Tibial nerve (tissue), 4 donors: ENCODE measurements at regions not wholly inside any gene's neighbourhood (a gene's known extent, or its start where the extent isn't known, plus 50 kb on each side); places are given as distances from the start of the nearest gene placed in this dataset.

Source experiments
- DNase-seq, 2 donors: peaks; one replicate each; pipeline ENCODE4 v3.0.0-alpha.2; 2019; ENCODE audit warnings: low spot score in 2 of 2
- H3K27ac ChIP-seq, 4 donors: fragments of 200-600 bp; sonication (generic) in 3 of 4; one replicate each; pipeline ENCODE4 v1.5.1; 2017 to 2019; ENCODE audit warnings: mild to moderate bottlenecking in 1 of 4
- H3K27me3 ChIP-seq, 2 donors: fragments of 200-600 bp; sonication (generic) in 1 of 2; one replicate each; pipeline versions ENCODE4 v1.5.1 to v1.6.0; 2017 to 2019
- H3K36me3 ChIP-seq, 3 donors: fragments of 200-600 bp; sonication (generic); one replicate each; pipeline ENCODE4 v1.5.1; 2018 to 2019
- H3K4me1 ChIP-seq, 4 donors: fragments of 200-600 bp; sonication (generic) in 3 of 4; one replicate each; pipeline ENCODE4 v1.5.1; 2017 to 2019
- H3K4me3 ChIP-seq, 4 donors: fragments of 200-600 bp; sonication (generic) in 3 of 4; one replicate each; pipeline ENCODE4 v1.5.1; 2017 to 2019; ENCODE audit warnings: mild to moderate bottlenecking in 1 of 4, moderate library complexity in 1 of 4
- H3K9me3 ChIP-seq, 4 donors: fragments of 200-600 bp; sonication (generic) in 3 of 4; one replicate each; pipeline ENCODE4 v1.5.1; 2017 to 2019
- EP300 ChIP-seq, 2 donors: sonication (generic); formaldehyde crosslinking; IDR thresholded peaks; one replicate each; pipeline ENCODE4 v1.6.1; 2017; ENCODE audit warnings: antibody characterized with exemption in 2 of 2, mild to moderate bottlenecking in 1 of 2
- POLR2A ChIP-seq, 2 donors: fragments of 450-650 bp; IDR thresholded peaks; one replicate each; pipeline ENCODE4 v1.6.1; 2017; ENCODE audit warnings: antibody characterized with exemption in 2 of 2, mild to moderate bottlenecking in 2 of 2, moderate library complexity in 2 of 2
- WGBS, 2 donors: methylation state at CpG; one replicate each; pipeline ENCODE4 v1.1.5; 2018; 5-methylcytosine and 5-hydroxymethylcytosine counted together
- TF ChIP-seq, protein P1 (sequence below), 5 experiments: fragments of 200-600 bp in 3 of 5; fragments of 450-650 bp in 2 of 5; sonication (generic) in 3 of 5; IDR thresholded peaks; one replicate each; pipeline ENCODE4 v1.5.1; 2016 to 2019; ENCODE audit warnings: antibody characterized with exemption in 5 of 5, mild to moderate bottlenecking in 3 of 5, moderate library complexity in 2 of 5

DNA sequence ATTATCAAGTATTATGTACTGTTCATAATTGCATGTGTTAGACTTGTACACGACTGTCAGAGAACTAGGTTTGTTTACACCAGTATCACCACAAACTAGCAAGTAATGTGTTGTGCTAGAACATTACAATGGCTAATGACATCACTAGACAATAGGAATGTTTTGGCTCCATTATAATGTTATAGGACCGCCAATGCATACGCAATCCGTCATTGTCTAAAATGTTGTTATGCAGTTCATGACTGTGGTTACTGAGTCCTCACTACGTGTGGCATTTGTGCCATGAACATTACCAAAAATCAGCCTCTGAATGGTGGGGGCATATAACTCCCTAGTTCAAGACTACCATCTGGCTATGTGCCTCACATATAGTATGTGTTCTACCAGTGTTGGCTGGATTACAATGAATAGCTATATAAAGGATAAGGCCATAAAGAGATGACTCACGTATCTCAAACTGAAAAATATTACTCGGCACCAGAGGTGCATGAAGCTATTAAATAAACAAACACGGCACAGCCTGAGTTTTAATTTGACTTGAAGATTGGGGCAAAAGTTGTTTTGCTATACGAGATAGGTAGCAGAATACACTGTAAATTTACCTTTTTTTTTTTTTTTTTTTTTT, 89.1 kb upstream of the COL24A1 start:
- Histone ChIP-seq H3K9me3 (no peaks in the 10 kb centered on the region), H3K4me1 (no peaks in the 10 kb centered on the region), H3K27me3 (no peaks in the 10 kb centered on the region), H3K27ac (no peak overlapping the region), H3K36me3 (no peaks in the 10 kb centered on the region), H3K4me3 (no peak overlapping the region)
- TF ChIP-seq, protein P1, sequence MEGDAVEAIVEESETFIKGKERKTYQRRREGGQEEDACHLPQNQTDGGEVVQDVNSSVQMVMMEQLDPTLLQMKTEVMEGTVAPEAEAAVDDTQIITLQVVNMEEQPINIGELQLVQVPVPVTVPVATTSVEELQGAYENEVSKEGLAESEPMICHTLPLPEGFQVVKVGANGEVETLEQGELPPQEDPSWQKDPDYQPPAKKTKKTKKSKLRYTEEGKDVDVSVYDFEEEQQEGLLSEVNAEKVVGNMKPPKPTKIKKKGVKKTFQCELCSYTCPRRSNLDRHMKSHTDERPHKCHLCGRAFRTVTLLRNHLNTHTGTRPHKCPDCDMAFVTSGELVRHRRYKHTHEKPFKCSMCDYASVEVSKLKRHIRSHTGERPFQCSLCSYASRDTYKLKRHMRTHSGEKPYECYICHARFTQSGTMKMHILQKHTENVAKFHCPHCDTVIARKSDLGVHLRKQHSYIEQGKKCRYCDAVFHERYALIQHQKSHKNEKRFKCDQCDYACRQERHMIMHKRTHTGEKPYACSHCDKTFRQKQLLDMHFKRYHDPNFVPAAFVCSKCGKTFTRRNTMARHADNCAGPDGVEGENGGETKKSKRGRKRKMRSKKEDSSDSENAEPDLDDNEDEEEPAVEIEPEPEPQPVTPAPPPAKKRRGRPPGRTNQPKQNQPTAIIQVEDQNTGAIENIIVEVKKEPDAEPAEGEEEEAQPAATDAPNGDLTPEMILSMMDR (IDR thresholded peaks at IDR 0.05): no peak
- TF ChIP-seq EP300 (IDR thresholded peaks at IDR 0.05) (no peak), POLR2A (IDR thresholded peaks at IDR 0.05) (no peak)
- DNase-seq: no peak
- 88 to 95% methylated on average over 9 of the region's 9 CpGs for WGBS, 2 donors

DNA sequence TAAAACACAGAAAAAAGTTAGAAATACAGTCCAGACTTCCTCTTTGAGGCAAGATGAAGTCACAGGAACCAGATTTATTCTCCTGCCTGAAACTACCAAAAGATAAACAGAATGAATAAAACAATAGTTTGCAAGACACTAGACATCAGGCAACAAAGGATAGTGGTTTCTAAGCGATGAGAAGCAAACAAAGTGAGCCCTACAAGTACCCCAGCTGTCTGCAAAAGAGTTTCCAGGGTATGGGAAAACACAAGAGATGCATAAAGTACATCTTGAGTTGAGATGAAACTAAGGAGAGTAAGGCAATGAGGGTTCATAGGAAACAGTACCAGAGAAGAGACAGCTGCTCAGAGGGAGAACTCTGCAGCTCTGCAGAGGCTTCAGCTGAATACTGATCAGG, 83.3 kb upstream of the COL24A1 start:
- Histone ChIP-seq H3K4me3 (no peak overlapping the region), H3K27ac (no peak overlapping the region), H3K27me3 (no peaks in the 10 kb centered on the region), H3K4me1 (peaks cover 0 to 12% (median 0%) of the 10 kb centered on the region in 4 donors), H3K9me3 (peaks cover 0 to 11% (median 0%) of the 10 kb centered on the region in 4 donors), H3K36me3 (no peaks in the 10 kb centered on the region)
- 75 to 77% methylated on average over 1 of the region's 1 CpG for WGBS, 2 donors
- TF ChIP-seq EP300 (IDR thresholded peaks at IDR 0.05): no peak
- TF ChIP-seq POLR2A (IDR thresholded peaks at IDR 0.05): no peak
- TF ChIP-seq, protein P1 (IDR thresholded peaks at IDR 0.05): no peak
- no peak for DNase-seq

DNA sequence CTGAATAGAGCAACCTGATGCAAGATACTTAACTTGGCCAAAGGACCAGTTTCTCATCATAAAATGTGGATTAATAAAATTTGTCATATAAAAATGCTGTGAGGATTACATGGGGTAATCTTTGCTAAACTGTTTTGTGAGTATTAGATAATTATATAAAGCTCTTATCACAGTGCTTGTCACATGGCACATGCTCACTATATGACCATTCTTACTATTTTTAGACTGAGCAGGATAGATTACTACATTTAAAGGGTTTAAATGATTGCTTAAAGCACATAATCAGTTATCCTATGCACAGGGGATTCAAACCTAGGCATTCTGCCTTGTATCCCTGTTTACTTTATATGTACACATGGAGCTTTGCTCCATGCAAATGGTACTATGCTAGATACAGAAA, 82.9 kb upstream of the COL24A1 start:
- Histone ChIP-seq H3K36me3 (no peaks in the 10 kb centered on the region), H3K4me3 (no peak overlapping the region), H3K27ac (no peak overlapping the region), H3K9me3 (peaks cover 0 to 11% (median 0%) of the 10 kb centered on the region in 4 donors), H3K27me3 (no peaks in the 10 kb centered on the region), H3K4me1 (peaks cover 0 to 12% (median 0%) of the 10 kb centered on the region in 4 donors)
- TF ChIP-seq EP300 (IDR thresholded peaks at IDR 0.05) (no peak), POLR2A (IDR thresholded peaks at IDR 0.05) (no peak)
- no peak for DNase-seq

DNA sequence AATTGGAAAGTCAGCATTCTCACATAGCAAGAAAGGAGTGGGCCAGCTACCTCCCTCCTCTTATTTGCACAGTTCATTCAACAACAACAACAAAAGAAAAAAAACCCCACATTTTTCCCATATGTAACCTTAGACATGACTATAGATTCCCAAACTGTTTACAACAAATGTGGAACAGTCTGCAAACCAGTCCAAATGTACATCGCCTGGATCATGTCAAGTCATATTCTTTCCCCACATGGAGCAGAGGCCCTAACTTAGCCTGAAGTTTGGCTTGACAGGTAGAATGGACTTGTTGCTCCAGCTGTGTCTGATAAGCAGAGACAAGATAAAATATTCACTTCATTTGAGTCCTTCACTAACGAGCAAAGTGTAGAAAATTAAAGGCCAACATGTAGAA, 81.7 kb upstream of the COL24A1 start:
- 64 to 68% methylated on average over 2 of the region's 2 CpGs for WGBS, 2 donors
- Histone ChIP-seq H3K36me3 (no peaks in the 10 kb centered on the region), H3K9me3 (peaks cover 0 to 11% (median 0%) of the 10 kb centered on the region in 4 donors), H3K27me3 (no peaks in the 10 kb centered on the region), H3K4me1 (peaks cover 0 to 12% (median 0%) of the 10 kb centered on the region in 4 donors), H3K27ac (no peak overlapping the region), H3K4me3 (no peak overlapping the region)
- TF ChIP-seq POLR2A (IDR thresholded peaks at IDR 0.05) (no peak), EP300 (IDR thresholded peaks at IDR 0.05) (no peak)
- TF ChIP-seq, protein P1 (IDR thresholded peaks at IDR 0.05): no peak
- DNase-seq: no peak

DNA sequence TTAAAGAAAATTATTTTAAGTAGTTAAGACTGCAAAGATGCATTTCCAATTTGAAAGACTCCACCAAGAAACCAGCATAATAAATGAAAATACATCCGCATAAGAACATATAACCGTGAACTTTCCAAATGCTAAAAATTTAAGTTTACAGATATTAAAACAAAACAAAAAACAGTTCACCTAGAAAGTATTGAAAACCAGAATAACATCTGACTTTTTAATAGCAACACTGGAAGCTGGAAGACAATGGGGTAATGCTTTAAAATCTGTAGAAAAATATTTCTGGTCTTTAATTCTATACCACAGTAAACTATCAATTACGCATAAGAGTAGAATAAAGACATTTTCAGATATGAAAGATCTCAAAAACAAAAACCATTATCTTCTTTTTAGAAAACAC, 79.3 kb upstream of the COL24A1 start:
- 97 to 98% methylated on average over 3 of the region's 3 CpGs for WGBS, 2 donors
- H3K9me3 ChIP-seq: peaks cover 0 to 11% (median 0%) of the 10 kb centered on the region in 4 donors

More for the DNA sequence above, 79.3 kb upstream of the COL24A1 start:
- no peaks in the 10 kb centered on the region for H3K36me3 ChIP-seq
- peaks cover 0 to 12% (median 0%) of the 10 kb centered on the region in 4 donors for H3K4me1 ChIP-seq
- no peaks in the 10 kb centered on the region for H3K27me3 ChIP-seq
- TF ChIP-seq EP300 (IDR thresholded peaks at IDR 0.05) (no peak), POLR2A (IDR thresholded peaks at IDR 0.05) (no peak)
- TF ChIP-seq, protein P1 (IDR thresholded peaks at IDR 0.05): no peak
- no peak overlapping the region for H3K4me3 ChIP-seq
- DNase-seq: no peak
- H3K27ac ChIP-seq: no peak overlapping the region
